ENCODE measurements at regions not wholly inside any gene's neighbourhood (a gene's known extent, or its start where the extent isn't known, plus 50 kb on each side); places are given as distances from the start of the nearest gene placed in this dataset.

GRCh38 chr16:60458255-60458654 is 1578.0 kb downstream of the CDH8 start:
- Histone ChIP-seq H3K79me2 (replicated peaks; ENCODE audit: insufficient read depth, low read length) (no peaks in the 10 kb centered on the region), H3K9ac (ENCODE audit: low read length) (no peak overlapping the region), H3K27me3 (ENCODE audit: insufficient read depth, low read depth, low read length) (no peaks in the 10 kb centered on the region), H3K9me3 (ENCODE audit: low read length) (no peaks in the 10 kb centered on the region), H3K9me2 (ENCODE audit: insufficient read depth, low read length) (no peaks in the 10 kb centered on the region), H3K36me3 (ENCODE audit: insufficient read depth, low read length) (no peaks in the 10 kb centered on the region), H3K4me3 (ENCODE audit: low read length) (no peak overlapping the region), H2AFZ (ENCODE audit: low read depth, low read length) (no peak overlapping the region), H4K20me1 (ENCODE audit: insufficient read depth) (no peaks in the 10 kb centered on the region), H3F3A (ENCODE audit: insufficient read depth, low read length, poor library complexity, severe bottlenecking) (no peaks in the 10 kb centered on the region), H3K4me2 (ENCODE audit: low read length) (no peak overlapping the region), H3K27ac (ENCODE audit: low read length) (no peak overlapping the region)
- TF ChIP-seq EZH2 (IDR thresholded peaks at IDR 0.05; ENCODE audit: borderline replicate concordance, insufficient read depth, low read length, poor library complexity, severe bottlenecking) (no peak), POLR2AphosphoS5 (IDR thresholded peaks at IDR 0.05) (no peak), TAF1 (IDR thresholded peaks at IDR 0.05; ENCODE audit: low read depth) (no peak), CTCF (IDR thresholded peaks at IDR 0.05; ENCODE audit: poor library complexity, severe bottlenecking) (no peak), SMC3 (conservative IDR thresholded peaks at IDR 0.05; ENCODE audit: poor library complexity) (no peak), MXI1 (conservative IDR thresholded peaks at IDR 0.05; ENCODE audit: poor library complexity, severe bottlenecking) (no peak), RAD21 (conservative IDR thresholded peaks at IDR 0.05) (no peak), EP300 (conservative IDR thresholded peaks at IDR 0.05; ENCODE audit: poor library complexity, severe bottlenecking) (no peak), REST (IDR thresholded peaks at IDR 0.05; ENCODE audit: borderline replicate concordance) (no peak)

GRCh38 chr16:60452646-60453045 is 1583.6 kb downstream of the CDH8 start:
- no peaks in the 10 kb centered on the region for H3K9me2 ChIP-seq (ENCODE audit: insufficient read depth, low read length)
- peak overlapping the region; percentile 43 for H3K4me2 ChIP-seq (ENCODE audit: low read length)
- no peaks in the 10 kb centered on the region for H3K79me2 ChIP-seq (replicated peaks; ENCODE audit: insufficient read depth, low read length)
- H3K9ac ChIP-seq (ENCODE audit: low read length), result no peak overlapping the region
- peak overlapping the region; percentile 9 for H3K27ac ChIP-seq (ENCODE audit: low read length)
- H3K4me3 ChIP-seq (ENCODE audit: low read length), result peak overlapping the region; percentile 9
- no peak overlapping the region for H2AFZ ChIP-seq (ENCODE audit: low read depth, low read length)
- no peak for TF ChIP-seq REST (IDR thresholded peaks at IDR 0.05; ENCODE audit: borderline replicate concordance)
- no peak for TF ChIP-seq POLR2AphosphoS5 (IDR thresholded peaks at IDR 0.05)
- TF ChIP-seq RAD21 (conservative IDR thresholded peaks at IDR 0.05), result no peak
- no peak for TF ChIP-seq MXI1 (conservative IDR thresholded peaks at IDR 0.05; ENCODE audit: poor library complexity, severe bottlenecking)
- TF ChIP-seq CTCF (IDR thresholded peaks at IDR 0.05; ENCODE audit: poor library complexity, severe bottlenecking), result no peak
- no peak for TF ChIP-seq TAF1 (IDR thresholded peaks at IDR 0.05; ENCODE audit: low read depth)
- no peak for TF ChIP-seq EP300 (conservative IDR thresholded peaks at IDR 0.05; ENCODE audit: poor library complexity, severe bottlenecking)
- TF ChIP-seq SMC3 (conservative IDR thresholded peaks at IDR 0.05; ENCODE audit: poor library complexity), result no peak
- no peak for TF ChIP-seq EZH2 (IDR thresholded peaks at IDR 0.05; ENCODE audit: borderline replicate concordance, insufficient read depth, low read length, poor library complexity, severe bottlenecking)
- no peaks in the 10 kb centered on the region for H3K36me3 ChIP-seq (ENCODE audit: insufficient read depth, low read length)
- no peaks in the 10 kb centered on the region for H3K27me3 ChIP-seq (ENCODE audit: insufficient read depth, low read depth, low read length)
- no peaks in the 10 kb centered on the region for H4K20me1 ChIP-seq (ENCODE audit: insufficient read depth)
- no peaks in the 10 kb centered on the region for H3K9me3 ChIP-seq (ENCODE audit: low read length)
- H3F3A ChIP-seq (ENCODE audit: insufficient read depth, low read length, poor library complexity, severe bottlenecking), result no peaks in the 10 kb centered on the region

Data from neural cell (in vitro differentiated cells).